Parathyroid adenoma (tissue), 2 donors: ENCODE measurements at regions not wholly inside any gene's neighbourhood (a gene's known extent, or its start where the extent isn't known, plus 50 kb on each side); places are given as distances from the start of the nearest gene placed in this dataset.

ENCODE experiments used
- H2AFZ ChIP-seq: fragments of 300-600 bp; sonication (generic); one replicate; pipeline ENCODE4 v1.7.0; 2017; ENCODE audit warnings: antibody characterized with exemption, mild to moderate bottlenecking
- H3K27ac ChIP-seq: fragments of 300-600 bp; sonication (generic); one replicate; pipeline ENCODE4 v1.7.0; 2017
- H3K27me3 ChIP-seq: fragments of 300-600 bp; sonication (generic); one replicate; pipeline ENCODE4 v1.7.0; 2017; ENCODE audit warnings: low read length; ENCODE audit not compliant: control insufficient read depth, insufficient read depth
- H3K36me3 ChIP-seq: fragments of 300-600 bp; sonication (generic); one replicate; pipeline ENCODE4 v1.7.0; 2017; ENCODE audit warnings: low read length; ENCODE audit not compliant: control insufficient read depth, insufficient read depth
- H3K4me1 ChIP-seq: fragments of 300-600 bp; sonication (generic); one replicate; pipeline ENCODE4 v1.7.0; 2017; ENCODE audit warnings: control low read depth
- H3K4me2 ChIP-seq: fragments of 300-600 bp; sonication (generic); one replicate; pipeline ENCODE4 v1.7.0; 2017; ENCODE audit warnings: low read length
- H3K4me3 ChIP-seq: fragments of 300-600 bp; sonication (generic); one replicate; pipeline ENCODE4 v1.7.0; 2017; ENCODE audit warnings: low read depth, low read length
- H3K79me2 ChIP-seq: fragments of 300-600 bp; sonication (generic); one replicate; pipeline ENCODE4 v1.7.0; 2017; ENCODE audit warnings: control low read depth
- H3K9ac ChIP-seq: fragments of 300-600 bp; sonication (generic); one replicate; pipeline ENCODE4 v1.7.0; 2017; ENCODE audit warnings: mild to moderate bottlenecking
- H3K9me3 ChIP-seq: fragments of 300-600 bp; sonication (generic); one replicate; pipeline ENCODE4 v1.7.0; 2017; ENCODE audit warnings: low read length; ENCODE audit not compliant: control insufficient read depth
- CTCF ChIP-seq: fragments of 300-600 bp; sonication (generic); IDR thresholded peaks from one replicate; pipeline ENCODE4 v1.7.0; 2017; ENCODE audit warnings: antibody characterized with exemption, mild to moderate bottlenecking
- donor health status: primary hyperparathyroidism.

DNA sequence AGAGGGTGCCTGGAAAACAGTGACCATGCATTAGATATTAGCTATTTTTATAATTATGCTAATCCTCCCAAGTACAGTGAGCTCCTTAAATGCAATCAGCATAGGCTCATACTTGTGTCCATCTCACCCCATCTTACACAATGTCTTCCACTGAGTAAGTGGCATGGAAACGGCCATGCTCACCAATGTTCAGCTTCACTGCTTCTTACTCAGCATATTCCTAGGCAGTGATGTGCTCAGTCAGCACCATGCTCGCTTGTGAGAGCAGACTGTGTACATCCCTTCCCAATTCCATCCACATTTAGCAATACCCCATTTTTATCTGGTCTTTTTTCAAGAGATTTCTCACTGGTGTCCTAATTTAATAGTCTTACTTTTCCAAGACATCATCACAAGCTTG is 454.8 kb upstream of the SOX9 start:
- H3K9ac ChIP-seq, result no peak overlapping the region
- no peaks in the 10 kb centered on the region for H3K4me1 ChIP-seq
- H3K36me3 ChIP-seq, result no peaks in the 10 kb centered on the region
- H2AFZ ChIP-seq, result no peak overlapping the region
- no peaks in the 10 kb centered on the region for H3K27me3 ChIP-seq
- H3K4me2 ChIP-seq, result no peak overlapping the region
- H3K27ac ChIP-seq, result no peak overlapping the region
- H3K79me2 ChIP-seq, result no peaks in the 10 kb centered on the region
- no peak for TF ChIP-seq CTCF
- H3K9me3 ChIP-seq, result no peaks in the 10 kb centered on the region
- no peak overlapping the region for H3K4me3 ChIP-seq

DNA sequence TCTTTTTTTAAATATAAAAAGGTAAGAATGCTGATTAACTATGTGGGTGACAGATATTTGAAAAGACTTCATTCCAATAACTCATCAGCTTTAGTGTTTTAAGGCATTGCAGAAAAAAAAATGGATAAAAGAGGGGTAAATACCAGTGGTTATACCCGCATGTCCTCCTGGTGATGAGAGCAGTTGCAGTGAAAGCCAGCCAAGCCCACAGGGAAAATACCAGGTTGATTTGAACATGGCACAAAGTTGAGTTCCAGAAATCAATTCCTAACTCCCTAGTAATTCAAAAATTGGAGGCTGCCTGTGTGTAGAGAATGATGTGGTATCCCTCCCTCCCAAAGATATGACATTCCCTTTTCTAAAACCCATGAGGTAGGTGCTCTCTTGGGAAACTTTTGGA is 453.2 kb upstream of the SOX9 start:
- Histone ChIP-seq H3K4me2 (no peak overlapping the region), H3K9ac (no peak overlapping the region), H3K9me3 (no peaks in the 10 kb centered on the region), H3K36me3 (no peaks in the 10 kb centered on the region), H2AFZ (no peak overlapping the region), H3K4me3 (no peak overlapping the region), H3K4me1 (no peaks in the 10 kb centered on the region), H3K27me3 (no peaks in the 10 kb centered on the region), H3K27ac (no peak overlapping the region), H3K79me2 (no peaks in the 10 kb centered on the region)
- no peak for TF ChIP-seq CTCF

GRCh38 chr17:71668807-71669206 is 452.0 kb upstream of the SOX9 start:
- Histone ChIP-seq H3K4me3 (no peak overlapping the region), H3K4me2 (no peak overlapping the region), H3K27me3 (no peaks in the 10 kb centered on the region), H3K79me2 (no peaks in the 10 kb centered on the region), H3K9ac (no peak overlapping the region), H2AFZ (no peak overlapping the region), H3K36me3 (no peaks in the 10 kb centered on the region), H3K9me3 (no peaks in the 10 kb centered on the region), H3K27ac (no peak overlapping the region), H3K4me1 (no peaks in the 10 kb centered on the region)
- no peak for TF ChIP-seq CTCF

DNA sequence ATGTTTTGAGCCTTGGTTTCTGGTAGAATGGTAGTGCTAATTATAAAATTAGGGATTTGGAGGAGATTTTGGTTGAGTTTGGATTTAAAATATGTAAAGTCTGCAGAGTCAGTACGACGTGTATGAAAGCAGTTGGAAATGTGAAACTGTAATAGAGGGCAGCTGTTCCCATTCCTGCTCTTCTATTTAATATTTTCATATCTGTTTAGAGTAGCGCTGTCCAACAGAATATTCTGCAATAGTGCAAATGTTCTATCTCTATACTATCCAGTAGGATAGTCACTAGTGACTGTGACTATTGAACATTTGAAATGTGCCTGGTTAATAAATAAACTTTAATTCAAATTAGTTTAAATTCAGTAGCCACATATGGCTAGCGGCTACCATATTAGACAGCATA is 443.4 kb upstream of the SOX9 start:
- no peaks in the 10 kb centered on the region for H3K79me2 ChIP-seq
- no peaks in the 10 kb centered on the region for H3K36me3 ChIP-seq
- TF ChIP-seq CTCF, result no peak
- no peaks in the 10 kb centered on the region for H3K4me1 ChIP-seq
- H3K27me3 ChIP-seq, result no peaks in the 10 kb centered on the region
- no peak overlapping the region for H3K27ac ChIP-seq
- no peak overlapping the region for H2AFZ ChIP-seq
- H3K4me3 ChIP-seq, result no peak overlapping the region
- no peak overlapping the region for H3K4me2 ChIP-seq
- no peaks in the 10 kb centered on the region for H3K9me3 ChIP-seq
- no peak overlapping the region for H3K9ac ChIP-seq

GRCh38 chr17:71679832-71680231 is 441.0 kb upstream of the SOX9 start:
- no peak for TF ChIP-seq CTCF
- Histone ChIP-seq H3K27me3 (no peaks in the 10 kb centered on the region), H3K79me2 (no peaks in the 10 kb centered on the region), H3K4me2 (no peak overlapping the region), H3K36me3 (no peaks in the 10 kb centered on the region), H3K9me3 (no peaks in the 10 kb centered on the region), H3K9ac (no peak overlapping the region), H3K4me1 (no peaks in the 10 kb centered on the region), H2AFZ (no peak overlapping the region), H3K4me3 (no peak overlapping the region), H3K27ac (no peak overlapping the region)
